RWPE1 (cell line): ENCODE measurements at regions not wholly inside any gene's neighbourhood (a gene's known extent, or its start where the extent isn't known, plus 50 kb on each side); places are given as distances from the start of the nearest gene placed in this dataset.
"Not testable (repeated sequence)": the region's sequence is repeated elsewhere in the genome, so short reads cannot be mapped to it uniquely, and the experiment has no call there.

ENCODE experiments used
- CTCF ChIA-PET: fragments of 350-600 bp; sonication (Branson Sonifier 250); formaldehyde crosslinking; extraction: SDS; loops from one replicate; lab custom pipeline; 2021; lab: Yijun Ruan, JAX
- POLR2A ChIA-PET: fragments of 400-600 bp; formaldehyde crosslinking; extraction: SDS; loops from one replicate; lab custom pipeline; 2020; ENCODE audit warnings: antibody characterized with exemption; ENCODE audit not compliant: low non-redundant PET; lab: Yijun Ruan, JAX
- DNase-seq: peaks from one replicate; pipeline ENCODE4 v3.0.0; 2012; ENCODE audit warnings: low spot score
- H3K27ac ChIP-seq: fragments of 450-650 bp; 2 replicates; pipeline ENCODE4 v1.5.1; 2017
- CTCF ChIP-seq: fragments of 450-650 bp; conservative IDR thresholded peaks from 2 replicates; pipeline ENCODE4 v1.5.1; 2017; ENCODE audit warnings: low read depth, mild to moderate bottlenecking

- CTCF ChIA-PET = interaction anchor here (0.7 kb wide), 1 partner anchor 137 kb away, joined by 3 read pairs; no protein-coding TSS in a partner anchor
- H3K27ac ChIP-seq = no peak overlapping the region
- POLR2A ChIA-PET = interaction anchor here (0.9 kb wide), 1 partner anchor 96 kb away, joined by 3 read pairs; the partner anchor contains the start of gene ZFAND5
- no peak for DNase-seq
- no peak for TF ChIP-seq CTCF
Observed at GRCh38 chr9:72460342-72461312, 60.8 kb upstream of the TMC1 start.

GRCh38 chr9:72459308-72459707, 62.1 kb upstream of the TMC1 start:
- H3K27ac ChIP-seq = no peak overlapping the region
- TF ChIP-seq CTCF = no peak
- ChIA-PET CTCF (no interaction called here), POLR2A (no interaction called here)
- no peak for DNase-seq

GRCh38 chr9:72458153-72458552, 63.3 kb upstream of the TMC1 start:
- no peak overlapping the region for H3K27ac ChIP-seq
- POLR2A ChIA-PET = no interaction called here
- CTCF ChIA-PET = no interaction called here
- no peak for DNase-seq
- no peak for TF ChIP-seq CTCF

GRCh38 chr9:72457366-72457765, 64.0 kb upstream of the TMC1 start:
- no peak for DNase-seq
- no peak overlapping the region for H3K27ac ChIP-seq
- POLR2A ChIA-PET = no interaction called here
- CTCF ChIA-PET = no interaction called here
- no peak for TF ChIP-seq CTCF

GRCh38 chr9:72454871-72455491, 66.4 kb upstream of the TMC1 start:
- DNase-seq = no peak
- POLR2A ChIA-PET = no interaction called here
- H3K27ac ChIP-seq = no peak overlapping the region
- CTCF ChIA-PET = interaction anchor here (0.7 kb wide), 1 partner anchor 159 kb away, joined by 3 read pairs; no protein-coding TSS in a partner anchor
- TF ChIP-seq CTCF = no peak

GRCh38 chr9:72453797-72454196, 67.6 kb upstream of the TMC1 start:
- ChIA-PET CTCF (no interaction called here), POLR2A (no interaction called here)
- DNase-seq = no peak
- no peak for TF ChIP-seq CTCF
- no peak overlapping the region for H3K27ac ChIP-seq

GRCh38 chr9:72446241-72446640, 75.2 kb upstream of the TMC1 start:
- H3K27ac ChIP-seq, POLR2A ChIA-PET, DNase-seq: not testable (repeated sequence)
- CTCF ChIA-PET = interaction anchor here (0.5 kb wide), 1 partner anchor 12 kb away, joined by 5 read pairs; no protein-coding TSS in a partner anchor
